Kidney (tissue), 13 donors: ENCODE measurements at regions not wholly inside any gene's neighbourhood (a gene's known extent, or its start where the extent isn't known, plus 50 kb on each side); places are given as distances from the start of the nearest gene placed in this dataset.

Source experiments
- DNase-seq, 5 donors: peaks; one replicate each; pipeline ENCODE4 v3.0.0-alpha.2; 2013 to 2020
- FAIRE-seq: peaks from 2 replicates; lab custom pipeline; 2012; peaks lifted over from hg19 to GRCh38; lab: Jason Lieb, UNC
- H3K27ac ChIP-seq, 2 donors: one replicate each; pipeline ENCODE4 v1.7.0; 2013; ENCODE audit warnings: low read depth in 2 of 2, low read length in 2 of 2, inconsistent platforms in 1 of 2
- H3K27me3 ChIP-seq: one replicate; pipeline ENCODE4 v1.7.1; 2013; ENCODE audit warnings: low read length, inconsistent platforms; ENCODE audit not compliant: control insufficient read depth, insufficient read depth
- H3K36me3 ChIP-seq, 3 donors: one replicate each; pipeline versions ENCODE4 v1.7.0 to v1.7.1; 2013; ENCODE audit warnings: low read length in 3 of 3, control low read depth in 1 of 3, inconsistent platforms in 1 of 3; ENCODE audit not compliant: insufficient read depth in 3 of 3, control insufficient read depth in 2 of 3
- H3K4me1 ChIP-seq, 3 donors: one replicate each; pipeline versions ENCODE4 v1.7.0 to v1.7.1; 2013; ENCODE audit warnings: low read length in 3 of 3, inconsistent platforms in 1 of 3, low read depth in 1 of 3; ENCODE audit not compliant: control insufficient read depth in 2 of 3, insufficient read depth in 2 of 3
- H3K4me3 ChIP-seq, 3 donors: one replicate each; pipeline versions ENCODE4 v1.7.0 to v1.8.1; 2013; ENCODE audit warnings: low read length in 3 of 3, control low read depth in 1 of 3, inconsistent platforms in 1 of 3
- H3K9ac ChIP-seq, 3 donors: one replicate each; pipeline versions ENCODE4 v1.7.0 to v1.7.1; 2013; ENCODE audit warnings: low read length in 3 of 3, control low read depth in 1 of 3, inconsistent platforms in 1 of 3
- H3K9me3 ChIP-seq, 3 donors: one replicate each; pipeline versions ENCODE4 v1.7.0 to v1.7.1; 2013; ENCODE audit warnings: low read length in 3 of 3, control low read depth in 1 of 3, inconsistent platforms in 1 of 3; ENCODE audit not compliant: control insufficient read depth in 2 of 3, insufficient read depth in 1 of 3
- CTCF ChIP-seq: IDR thresholded peaks from 3 replicates; pipeline ENCODE4 v1.5.1; 2012; ENCODE audit warnings: mild to moderate bottlenecking, moderate library complexity, borderline replicate concordance; ENCODE audit not compliant: insufficient read depth; ENCODE audit errors: extremely low read depth
- intact Hi-C: fragments of 100-400 bp; cut with DNase I; formaldehyde crosslinking; loops from one replicate; pipeline ENCODE4 v1.11.1; 2022
- donor health status: control.
- donor health status: control.
- donor health status: control.
- donor health status: control.
- donor health status: control.
- donor health status: DM: yes; HTN: yes; CAD: no.
- donor health status: Normal renal cell carcinoma (clear cell type).

- Histone ChIP-seq H3K36me3 (no peaks in the 10 kb centered on the region), H3K4me1 (no peaks in the 10 kb centered on the region), H3K27ac (no peak overlapping the region), H3K9me3 (no peaks in the 10 kb centered on the region), H3K9ac (no peak overlapping the region), H3K4me3 (no peak overlapping the region), H3K27me3 (no peaks in the 10 kb centered on the region)
- no peak for TF ChIP-seq CTCF
- no peak for FAIRE-seq
- intact Hi-C loops: no loop called here
- DNase-seq: no peak
Observed at GRCh38 chr9:102594241-102594640, 400.9 kb upstream of the CYLC2 start.

- Histone ChIP-seq H3K27ac (no peak overlapping the region), H3K36me3 (no peaks in the 10 kb centered on the region), H3K9me3 (no peaks in the 10 kb centered on the region), H3K4me3 (no peak overlapping the region), H3K27me3 (no peaks in the 10 kb centered on the region), H3K4me1 (no peaks in the 10 kb centered on the region), H3K9ac (no peak overlapping the region)
- intact Hi-C loops: no loop called here
- no peak for FAIRE-seq
- no peak for TF ChIP-seq CTCF
- no peak for DNase-seq
Observed at GRCh38 chr9:102587281-102587680, 407.9 kb upstream of the CYLC2 start.

- no peak for TF ChIP-seq CTCF
Observed at GRCh38 chr9:102569436-102569835, 425.7 kb upstream of the CYLC2 start.

DNA sequence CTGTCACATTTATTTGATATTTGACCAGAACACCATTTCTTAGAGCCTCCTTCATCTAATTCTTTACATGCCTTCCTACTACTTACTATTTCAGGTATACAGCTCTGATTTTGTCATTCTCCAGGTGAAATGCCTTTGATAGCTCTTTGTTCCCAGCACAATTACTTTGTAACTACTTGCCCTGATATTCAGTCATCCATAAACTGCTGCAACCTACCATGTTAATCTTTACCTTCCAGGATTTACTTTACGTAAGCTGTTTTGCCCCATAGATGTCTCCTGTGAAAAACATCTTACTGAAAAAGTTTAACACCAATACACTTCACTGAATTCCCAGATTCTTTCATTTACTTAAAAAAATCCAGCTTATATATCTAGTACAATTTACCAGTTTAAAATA, 443.8 kb upstream of the CYLC2 start:
- FAIRE-seq (peak; percentile 93), DNase-seq (peak in 2 of 5 donors; percentile 55 to 64)
- intact Hi-C loops: no loop called here
- Histone ChIP-seq H3K4me3 (peak overlapping the region in 2 of 3 donors; percentile 40 to 45), H3K36me3 (no peaks in the 10 kb centered on the region), H3K27me3 (no peaks in the 10 kb centered on the region), H3K27ac (peak overlapping the region; percentile 38 to 85), H3K9ac (no peak overlapping the region), H3K9me3 (peaks cover 0 to 12% (median 4%) of the 10 kb centered on the region in 3 donors), H3K4me1 (peaks cover 0 to 5% (median 0%) of the 10 kb centered on the region in 3 donors)
- no peak for TF ChIP-seq CTCF

More at GRCh38 chr9:102569436-102569835, 425.7 kb upstream of the CYLC2 start:
- Histone ChIP-seq H3K36me3 (no peaks in the 10 kb centered on the region), H3K9me3 (no peaks in the 10 kb centered on the region), H3K27me3 (no peaks in the 10 kb centered on the region), H3K9ac (no peak overlapping the region), H3K4me1 (no peaks in the 10 kb centered on the region), H3K27ac (no peak overlapping the region), H3K4me3 (no peak overlapping the region)
- intact Hi-C loops: no loop called here
- DNase-seq: no peak
- no peak for FAIRE-seq
